ENCODE measurements at regions not wholly inside any gene's neighbourhood (a gene's known extent, or its start where the extent isn't known, plus 50 kb on each side); places are given as distances from the start of the nearest gene placed in this dataset.

GRCh38 chr6:137761072-137761471 lies 106.0 kb upstream of the TNFAIP3 start:
- TF ChIP-seq, protein P1, sequence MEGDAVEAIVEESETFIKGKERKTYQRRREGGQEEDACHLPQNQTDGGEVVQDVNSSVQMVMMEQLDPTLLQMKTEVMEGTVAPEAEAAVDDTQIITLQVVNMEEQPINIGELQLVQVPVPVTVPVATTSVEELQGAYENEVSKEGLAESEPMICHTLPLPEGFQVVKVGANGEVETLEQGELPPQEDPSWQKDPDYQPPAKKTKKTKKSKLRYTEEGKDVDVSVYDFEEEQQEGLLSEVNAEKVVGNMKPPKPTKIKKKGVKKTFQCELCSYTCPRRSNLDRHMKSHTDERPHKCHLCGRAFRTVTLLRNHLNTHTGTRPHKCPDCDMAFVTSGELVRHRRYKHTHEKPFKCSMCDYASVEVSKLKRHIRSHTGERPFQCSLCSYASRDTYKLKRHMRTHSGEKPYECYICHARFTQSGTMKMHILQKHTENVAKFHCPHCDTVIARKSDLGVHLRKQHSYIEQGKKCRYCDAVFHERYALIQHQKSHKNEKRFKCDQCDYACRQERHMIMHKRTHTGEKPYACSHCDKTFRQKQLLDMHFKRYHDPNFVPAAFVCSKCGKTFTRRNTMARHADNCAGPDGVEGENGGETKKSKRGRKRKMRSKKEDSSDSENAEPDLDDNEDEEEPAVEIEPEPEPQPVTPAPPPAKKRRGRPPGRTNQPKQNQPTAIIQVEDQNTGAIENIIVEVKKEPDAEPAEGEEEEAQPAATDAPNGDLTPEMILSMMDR (IDR thresholded peaks at IDR 0.05) = no peak
- no peak for TF ChIP-seq POLR2A (IDR thresholded peaks at IDR 0.05)
